Fibroblast of the aortic adventitia (primary cell): ENCODE measurements at regions not wholly inside any gene's neighbourhood (a gene's known extent, or its start where the extent isn't known, plus 50 kb on each side); places are given as distances from the start of the nearest gene placed in this dataset.

Source experiments
- DNase-seq: peaks from one replicate; pipeline ENCODE4 v3.0.0-alpha.2; 2010; ENCODE audit warnings: low read depth
- H3K4me3 ChIP-seq: 2 replicates; pipeline ENCODE4 v1.5.1; 2011; ENCODE audit warnings: low read depth, mild to moderate bottlenecking, control low read depth, low read length, moderate library complexity
- CTCF ChIP-seq: IDR thresholded peaks from 2 replicates; pipeline ENCODE4 v1.5.1; 2011; ENCODE audit warnings: mild to moderate bottlenecking, low read length, control low read depth, inconsistent platforms; ENCODE audit not compliant: insufficient read depth

GRCh38 chr13:59230484-59231264, 933.1 kb downstream of the DIAPH3 start:
- no peak overlapping the region for H3K4me3 ChIP-seq
- DNase-seq: no peak
- no peak for TF ChIP-seq CTCF

GRCh38 chr13:59236309-59236919, 927.3 kb downstream of the DIAPH3 start:
- TF ChIP-seq CTCF: no peak
- no peak for DNase-seq

GRCh38 chr13:59236944-59237343, 926.8 kb downstream of the DIAPH3 start:
- no peak for DNase-seq
- no peak overlapping the region for H3K4me3 ChIP-seq
- TF ChIP-seq CTCF: no peak

More at GRCh38 chr13:59236309-59236919, 927.3 kb downstream of the DIAPH3 start:
- no peak overlapping the region for H3K4me3 ChIP-seq

GRCh38 chr13:59247171-59247570, 916.6 kb downstream of the DIAPH3 start:
- DNase-seq: no peak
- TF ChIP-seq CTCF: no peak
- no peak overlapping the region for H3K4me3 ChIP-seq

- no peak for DNase-seq
- TF ChIP-seq CTCF: no peak
- H3K4me3 ChIP-seq: no peak overlapping the region
These were observed 913.2 kb downstream of the DIAPH3 start for GRCh38 chr13:59250336-59251189.

GRCh38 chr13:59259165-59260000, 904.3 kb downstream of the DIAPH3 start:
- H3K4me3 ChIP-seq: no peak overlapping the region
- no peak for DNase-seq
- no peak for TF ChIP-seq CTCF
